Activated naive CD8-positive, alpha-beta T cell treated with anti-CD3 and anti-CD28 coated beads, Interleukin-2, amount 50 U/mL, for 16 hours (primary cell): ENCODE measurements at regions not wholly inside any gene's neighbourhood (a gene's known extent, or its start where the extent isn't known, plus 50 kb on each side); places are given as distances from the start of the nearest gene placed in this dataset.
"Not testable (repeated sequence)": the region's sequence is repeated elsewhere in the genome, so short reads cannot be mapped to it uniquely, and the experiment has no call there.

Source experiments
- DNase-seq: peaks from one replicate; pipeline ENCODE4 v3.0.0-alpha.2; 2020; ENCODE audit warnings: low read depth, low spot score

- not testable (repeated sequence) for DNase-seq
These were observed 327.4 kb upstream of the PLGLB1 start for GRCh38 chr2:87349006-87349405.

DNA sequence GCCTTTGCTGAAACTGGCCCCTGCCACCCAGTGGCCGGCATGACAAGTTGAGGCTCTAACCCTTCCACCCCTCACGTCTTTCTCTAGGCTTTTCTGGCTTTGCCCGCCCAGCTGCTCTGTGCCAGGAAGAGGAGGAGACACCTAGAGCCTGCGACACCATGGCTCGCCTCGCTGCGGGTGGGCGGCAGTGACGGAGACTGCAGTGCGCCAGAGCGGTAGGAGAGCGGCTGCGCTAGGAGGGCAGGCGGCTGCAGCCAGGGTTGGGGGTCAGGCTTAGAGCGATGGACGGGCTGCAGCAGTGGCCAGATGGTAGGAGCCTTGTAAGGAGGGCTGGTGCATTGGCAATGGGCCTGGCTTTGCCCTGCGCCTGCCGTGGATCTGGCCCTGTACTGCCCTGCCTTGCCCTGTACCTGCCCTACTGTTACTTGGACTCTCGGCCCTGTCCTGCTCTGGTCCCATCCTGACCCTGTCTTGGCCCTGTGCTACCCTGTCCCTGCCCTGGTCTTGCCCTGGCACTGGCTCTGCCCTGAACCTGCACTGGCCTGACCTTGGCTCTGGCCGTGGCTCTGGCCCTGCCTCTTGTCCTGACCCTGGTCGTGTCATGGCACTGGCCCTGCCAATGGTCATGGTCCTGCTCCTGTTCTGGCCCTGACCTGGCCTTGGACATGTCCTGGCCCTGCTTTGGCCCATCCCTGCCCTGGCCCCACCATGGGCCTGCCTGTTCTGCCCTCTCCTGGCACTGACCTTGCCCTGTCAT lies 330.7 kb upstream of the PLGLB1 start:
- DNase-seq, result not testable (repeated sequence)

GRCh38 chr2:87353408-87353807 lies 331.8 kb upstream of the PLGLB1 start:
- not testable (repeated sequence) for DNase-seq

DNA sequence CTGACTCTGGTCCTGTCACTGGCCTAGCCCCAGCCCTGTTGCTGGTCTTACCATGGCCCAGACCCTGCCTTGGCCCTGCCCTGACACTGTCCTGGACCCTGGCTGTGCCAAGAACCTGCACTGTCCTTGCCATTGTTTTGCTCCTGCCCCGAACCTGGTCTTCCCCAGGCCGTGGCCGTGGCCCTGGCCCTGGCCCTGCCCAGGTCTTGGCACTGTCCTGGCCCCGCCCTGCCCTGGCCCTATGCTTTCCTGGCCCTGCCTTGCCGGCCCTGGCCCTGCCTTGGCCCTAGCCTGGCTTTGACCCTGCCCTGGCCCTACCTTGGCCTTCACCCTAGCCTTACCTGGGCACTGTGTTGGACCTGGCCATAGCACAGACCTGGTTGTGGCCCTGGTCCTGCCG lies 332.5 kb upstream of the PLGLB1 start:
- not testable (repeated sequence) for DNase-seq

DNA sequence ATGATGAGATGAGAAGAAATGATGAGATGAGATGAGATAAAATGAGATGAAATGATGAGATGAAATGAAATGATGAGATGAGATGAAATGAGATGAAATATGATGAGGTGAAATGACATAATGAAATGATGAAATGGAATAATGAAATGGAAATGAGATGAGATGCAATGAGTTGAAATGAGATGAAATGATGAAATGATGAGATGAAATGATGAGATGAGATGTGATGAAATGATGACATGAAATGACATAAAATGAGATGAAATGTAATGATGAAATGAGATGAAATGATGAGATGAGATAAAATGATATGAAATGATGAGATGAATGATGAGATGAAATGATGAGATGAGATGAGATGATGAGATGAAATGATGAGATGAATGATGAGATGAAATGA lies 338.6 kb upstream of the PLGLB1 start:
- DNase-seq, result not testable (repeated sequence)

GRCh38 chr2:87360927-87361326 lies 339.3 kb upstream of the PLGLB1 start:
- DNase-seq, result not testable (repeated sequence)

DNA sequence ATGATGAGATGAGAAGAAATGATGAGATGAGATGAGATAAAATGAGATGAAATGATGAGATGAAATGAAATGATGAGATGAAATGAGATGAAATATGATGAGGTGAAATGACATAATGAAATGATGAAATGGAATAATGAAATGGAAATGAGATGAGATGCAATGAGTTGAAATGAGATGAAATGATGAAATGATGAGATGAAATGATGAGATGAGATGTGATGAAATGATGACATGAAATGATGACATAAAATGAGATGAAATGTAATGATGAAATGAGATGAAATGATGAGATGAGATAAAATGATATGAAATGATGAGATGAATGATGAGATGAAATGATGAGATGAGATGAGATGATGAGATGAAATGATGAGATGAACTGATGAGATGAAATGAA lies 340.2 kb upstream of the PLGLB1 start:
- DNase-seq, result not testable (repeated sequence)

DNA sequence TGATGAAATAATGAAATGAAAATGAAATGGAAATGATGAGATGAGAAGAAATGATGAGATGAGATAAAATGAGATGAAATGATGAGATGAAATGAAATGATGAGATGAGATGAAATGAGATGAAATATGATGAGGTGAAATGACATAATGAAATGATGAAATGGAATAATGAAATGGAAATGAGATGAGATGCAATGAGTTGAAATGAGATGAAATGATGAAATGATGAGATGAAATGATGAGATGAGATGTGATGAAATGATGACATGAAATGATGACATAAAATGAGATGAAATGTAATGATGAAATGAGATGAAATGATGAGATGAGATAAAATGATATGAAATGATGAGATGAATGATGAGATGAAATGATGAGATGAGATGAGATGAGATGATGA lies 342.7 kb upstream of the PLGLB1 start:
- DNase-seq, result not testable (repeated sequence)

DNA sequence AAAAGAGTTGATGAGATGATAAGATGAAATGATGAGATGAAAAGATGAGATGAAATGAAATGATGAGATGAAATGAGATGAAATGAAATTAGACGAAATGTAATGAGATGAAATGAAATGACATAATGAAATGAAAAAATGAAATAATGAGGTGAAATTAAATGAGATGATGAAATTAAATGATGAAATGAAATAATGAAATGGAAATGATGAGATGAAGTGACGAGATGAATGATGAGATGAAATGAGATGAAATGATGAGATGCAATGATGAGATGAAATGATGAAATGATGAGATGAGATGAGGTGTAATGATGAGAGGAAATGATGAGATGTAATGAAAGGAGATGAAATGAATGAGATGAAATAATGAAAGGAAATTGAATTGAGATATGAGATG lies 343.4 kb upstream of the PLGLB1 start:
- DNase-seq, result not testable (repeated sequence)

DNA sequence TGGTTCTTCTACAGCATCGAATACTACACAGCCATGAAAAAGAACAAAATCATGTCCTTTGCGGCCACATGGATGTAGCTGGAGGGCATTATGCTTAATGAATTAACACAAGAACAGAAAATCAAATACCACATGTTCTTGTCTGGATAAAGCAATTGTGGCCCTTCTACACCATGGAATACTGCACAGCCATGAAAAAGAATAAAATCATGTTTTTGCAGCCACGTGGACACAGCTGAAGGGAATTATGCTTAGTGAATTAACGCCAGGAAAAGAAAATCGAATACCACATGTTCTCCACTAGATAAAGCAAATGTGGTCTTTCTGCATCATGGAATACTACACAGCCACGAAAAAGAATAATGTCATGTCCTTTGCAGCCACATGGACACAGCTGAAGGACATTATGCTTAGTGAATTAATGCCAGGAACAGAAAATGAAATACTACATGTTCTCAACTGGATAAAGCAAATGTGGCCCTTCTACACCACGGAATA lies 361.8 kb upstream of the PLGLB2 start:
- DNase-seq, result not testable (repeated sequence)

DNA sequence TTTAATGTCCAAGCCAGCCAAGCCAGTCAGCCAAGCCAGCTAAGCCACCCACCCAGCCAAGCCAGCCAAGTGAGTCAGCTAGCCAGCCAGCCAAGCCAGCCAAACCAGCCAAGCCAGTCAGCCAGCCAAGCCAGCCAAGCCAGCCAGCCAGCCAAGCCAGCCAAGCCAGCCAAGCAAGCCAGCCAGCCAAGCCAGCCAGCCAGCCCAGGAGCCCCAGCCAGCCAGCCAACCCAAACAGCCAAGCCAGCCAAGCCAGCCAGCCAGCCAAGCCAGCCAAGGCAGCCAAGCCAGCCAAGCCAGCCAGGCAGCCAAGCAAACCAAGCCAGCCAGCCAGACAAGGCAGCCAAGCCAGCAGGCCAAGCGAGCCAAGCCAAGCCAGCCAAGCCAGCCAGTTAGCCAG lies 352.1 kb upstream of the PLGLB2 start:
- not testable (repeated sequence) for DNase-seq

- not testable (repeated sequence) for DNase-seq
These were observed 351.2 kb upstream of the PLGLB2 start for GRCh38 chr2:87396551-87397265.

DNA sequence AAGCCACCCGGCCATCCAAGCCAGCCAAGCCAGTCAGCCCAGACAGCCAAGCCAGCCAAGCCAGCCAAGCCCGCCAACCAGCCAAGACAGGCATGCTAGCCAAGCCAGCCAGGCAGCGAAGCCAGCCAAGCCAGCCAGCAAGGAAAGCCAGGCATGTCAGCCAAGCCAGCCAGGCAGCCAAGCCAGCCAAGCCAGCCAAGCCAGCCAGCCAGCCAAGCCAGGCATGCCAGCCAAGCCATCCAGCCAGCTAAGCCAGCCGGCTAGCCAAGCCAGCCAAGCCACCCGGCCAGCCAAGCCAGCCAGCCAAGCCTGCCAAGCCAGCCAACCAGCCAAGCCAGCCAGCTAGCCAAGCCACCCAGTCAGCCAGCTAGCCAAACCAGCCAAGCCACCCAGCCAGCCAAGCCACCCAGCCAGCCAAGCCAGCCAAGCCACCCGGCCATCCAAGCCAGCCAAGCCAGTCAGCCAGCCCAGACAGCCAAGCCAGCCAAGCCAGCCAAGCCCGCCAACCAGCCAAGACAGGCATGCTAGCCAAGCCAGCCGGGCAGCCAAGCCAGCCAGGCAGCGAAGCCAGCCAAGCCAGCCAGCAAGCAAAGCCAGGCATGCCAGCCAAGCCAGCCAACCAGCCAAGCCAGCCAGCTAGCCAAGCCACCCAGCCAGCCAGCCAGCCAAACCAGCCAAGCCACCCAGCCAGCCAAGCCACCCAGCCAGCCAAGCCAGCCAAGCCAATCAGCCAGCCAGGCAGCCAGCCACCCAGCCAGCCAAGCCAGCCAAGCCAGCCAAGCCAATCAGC lies 350.4 kb upstream of the PLGLB2 start:
- not testable (repeated sequence) for DNase-seq

GRCh38 chr2:87398567-87399305 lies 349.2 kb upstream of the PLGLB2 start:
- not testable (repeated sequence) for DNase-seq

- DNase-seq, result no peak
These were observed 346.1 kb upstream of the PLGLB2 start for GRCh38 chr2:87401726-87402345.

DNA sequence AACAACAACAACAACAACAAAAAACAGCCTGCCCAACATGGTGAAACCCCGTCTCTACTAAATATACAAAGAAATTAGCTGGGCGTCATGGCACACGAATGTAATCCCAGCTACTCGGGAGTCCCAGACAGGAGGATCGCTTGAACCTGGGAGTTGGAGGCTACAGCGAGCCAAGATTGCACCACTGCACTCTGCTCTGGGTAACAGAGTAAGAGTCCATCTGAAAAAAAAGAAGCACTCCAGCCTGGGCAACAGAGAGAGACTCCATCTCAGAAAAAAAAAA lies 344.1 kb upstream of the PLGLB2 start:
- DNase-seq, result no peak

- not testable (repeated sequence) for DNase-seq
These were observed 343.3 kb upstream of the PLGLB2 start for GRCh38 chr2:87404411-87405255.

DNA sequence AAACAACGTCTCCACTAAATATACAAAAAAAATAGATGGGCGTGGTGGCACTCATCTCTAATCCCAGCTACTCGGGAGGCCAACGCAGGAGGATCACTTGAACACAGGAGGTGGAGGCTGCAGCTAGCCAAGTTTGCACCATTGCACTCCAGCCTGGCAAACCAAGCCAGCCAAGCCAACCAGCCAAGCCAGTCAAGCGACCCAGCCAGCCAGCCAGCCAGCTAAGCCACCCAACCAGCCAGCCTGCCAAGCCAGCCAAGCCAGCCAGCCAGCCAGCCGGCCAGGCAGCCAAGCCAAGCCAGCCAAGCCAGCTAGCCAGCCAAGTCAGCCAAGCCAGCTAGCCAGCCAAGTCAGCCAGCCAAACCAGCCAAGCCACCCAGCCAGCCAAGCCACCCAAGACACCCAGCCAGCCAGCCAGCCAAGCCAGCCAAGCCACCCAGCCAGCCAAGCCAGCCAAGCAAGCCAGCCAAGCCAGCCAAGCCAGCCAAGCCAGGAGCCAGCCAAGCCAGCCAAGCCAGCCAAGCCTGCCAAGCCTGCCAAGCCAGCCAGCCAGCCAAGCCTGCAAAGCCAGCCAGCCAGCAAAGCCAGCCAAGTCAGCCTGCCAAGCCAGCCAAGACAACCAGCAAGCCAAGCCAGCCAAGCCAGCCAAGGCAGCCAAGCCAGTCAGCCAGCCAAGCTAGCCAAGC lies 342.2 kb upstream of the PLGLB2 start:
- DNase-seq, result not testable (repeated sequence)

GRCh38 chr2:87406406-87407175 lies 341.3 kb upstream of the PLGLB2 start:
- DNase-seq, result not testable (repeated sequence)
